ENCODE measurements at regions not wholly inside any gene's neighbourhood (a gene's known extent, or its start where the extent isn't known, plus 50 kb on each side); places are given as distances from the start of the nearest gene placed in this dataset.

DNA sequence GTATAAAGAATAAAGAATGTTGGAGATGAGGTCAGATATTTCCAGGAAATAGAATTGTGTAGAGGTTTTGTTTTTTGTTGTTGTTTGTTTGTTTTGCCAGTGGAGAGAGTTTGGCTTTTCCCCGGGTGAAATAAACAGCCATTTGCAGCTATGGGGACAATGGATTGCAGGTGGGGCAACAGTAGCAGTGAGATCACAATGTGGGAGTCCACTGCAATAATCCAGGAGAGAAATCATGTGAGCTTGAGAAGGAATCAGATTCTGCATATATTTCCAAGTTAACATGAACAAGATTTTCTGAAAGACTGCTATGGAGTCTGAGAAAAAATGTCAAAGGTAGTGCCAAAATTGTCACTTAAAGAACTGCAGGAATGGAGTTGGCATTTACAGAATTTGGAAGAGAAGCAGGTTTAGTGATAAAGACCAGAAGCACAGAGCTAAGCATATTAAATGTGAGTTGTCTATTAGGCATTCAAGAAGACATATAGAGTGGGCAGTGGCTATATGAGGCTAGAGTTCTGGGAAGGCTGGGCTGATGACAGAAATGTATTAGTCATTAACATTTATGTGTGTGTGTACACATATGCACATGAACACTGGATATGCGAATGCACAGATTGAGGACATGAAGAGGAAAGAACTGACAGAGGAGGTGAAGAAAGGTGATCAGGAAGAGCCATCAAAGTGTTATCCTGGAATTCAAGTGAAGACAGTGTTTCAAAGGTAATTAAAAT lies 729.6 kb upstream of the PTBP2 start (continued):
- no peak for TF ChIP-seq ZNF737 (CRISPR knock-in tag; IDR thresholded peaks at IDR 0.05; ENCODE audit: borderline replicate concordance)

- Histone ChIP-seq H3K4me1 (ENCODE audit: insufficient read depth, low read length) (no peaks in the 10 kb centered on the region), H3K9ac (ENCODE audit: insufficient read depth, low read depth, low read length) (no peak overlapping the region), H3K79me2 (ENCODE audit: insufficient read depth, low read length) (no peaks in the 10 kb centered on the region), H3K9me3 (ENCODE audit: low read length) (no peaks in the 10 kb centered on the region; the same call in 1 of the 2 replicates), H3K4me3 (replicated peaks in 1 of 3; ENCODE audit: insufficient read depth in 1 of 3, low read depth in 2 of 3, low read length in 3 of 3) (no peak overlapping the region), H3K27ac (ENCODE audit: extremely low read length, insufficient read depth, low read length) (no peak overlapping the region), H3K4me2 (ENCODE audit: low read depth, low read length) (no peak overlapping the region), H2AFZ (ENCODE audit: low read length) (no peak overlapping the region), H3K27me3 (ENCODE audit: control insufficient read depth in 1 of 2, insufficient read depth in 2 of 2, low read length in 2 of 2) (no peaks in the 10 kb centered on the region), H4K20me1 (ENCODE audit: insufficient read depth, low read length) (no peaks in the 10 kb centered on the region), H3K36me3 (replicated peaks in 1 of 2; ENCODE audit: control insufficient read depth in 1 of 2, insufficient read depth in 2 of 2, low read length in 2 of 2) (no peaks in the 10 kb centered on the region)
- BruUV-seq (replicated peaks), result no TSS peak
- ATAC-seq, result no peak
- TF ChIP-seq ZNF550 (CRISPR knock-in tag; IDR thresholded peaks at IDR 0.05; ENCODE audit: borderline replicate concordance) (no peak), NFE2 (CRISPR knock-in tag; IDR thresholded peaks at IDR 0.05) (no peak), JDP2 (CRISPR knock-in tag; IDR thresholded peaks at IDR 0.05; ENCODE audit: borderline replicate concordance) (no peak), REPIN1 (CRISPR knock-in tag; IDR thresholded peaks at IDR 0.05; ENCODE audit: borderline replicate concordance, low read depth) (no peak), ZNF383 (CRISPR knock-in tag; IDR thresholded peaks at IDR 0.05; ENCODE audit: borderline replicate concordance) (no peak), RBFOX2 (IDR thresholded peaks at IDR 0.05; ENCODE audit: low read depth, low read length) (no peak), YEATS4 (CRISPR knock-in tag; IDR thresholded peaks at IDR 0.05; ENCODE audit: borderline replicate concordance) (no peak), FOXK1 (CRISPR knock-in tag; IDR thresholded peaks at IDR 0.05; ENCODE audit: borderline replicate concordance, low read depth) (no peak), ZNF614 (CRISPR knock-in tag; IDR thresholded peaks at IDR 0.05; ENCODE audit: borderline replicate concordance) (no peak)
- TF ChIP-seq, protein P1, sequence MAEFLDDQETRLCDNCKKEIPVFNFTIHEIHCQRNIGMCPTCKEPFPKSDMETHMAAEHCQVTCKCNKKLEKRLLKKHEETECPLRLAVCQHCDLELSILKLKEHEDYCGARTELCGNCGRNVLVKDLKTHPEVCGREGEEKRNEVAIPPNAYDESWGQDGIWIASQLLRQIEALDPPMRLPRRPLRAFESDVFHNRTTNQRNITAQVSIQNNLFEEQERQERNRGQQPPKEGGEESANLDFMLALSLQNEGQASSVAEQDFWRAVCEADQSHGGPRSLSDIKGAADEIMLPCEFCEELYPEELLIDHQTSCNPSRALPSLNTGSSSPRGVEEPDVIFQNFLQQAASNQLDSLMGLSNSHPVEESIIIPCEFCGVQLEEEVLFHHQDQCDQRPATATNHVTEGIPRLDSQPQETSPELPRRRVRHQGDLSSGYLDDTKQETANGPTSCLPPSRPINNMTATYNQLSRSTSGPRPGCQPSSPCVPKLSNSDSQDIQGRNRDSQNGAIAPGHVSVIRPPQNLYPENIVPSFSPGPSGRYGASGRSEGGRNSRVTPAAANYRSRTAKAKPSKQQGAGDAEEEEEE (CRISPR knock-in tag; IDR thresholded peaks at IDR 0.05; ENCODE audit: borderline replicate concordance), result no peak
- ChIA-PET CTCF (ENCODE audit: low intra/inter-chr PET ratio, low total read pairs) (no interaction called here), POLR2A (no interaction called here)
- in situ Hi-C loops (cut with HindIII; ENCODE audit: extremely low pct_ligation_motif_present, low pct_unique_long_range_greater_than_20kb), result no loop called here
- intact Hi-C loops (cut with micrococcal nuclease; ENCODE audit: unreplicated experiment), result no loop called here
- DNase-seq (ENCODE audit: low spot score), result no peak
- FAIRE-seq, result no peak
- 0% methylated on average over 1 of the region's 1 CpG for WGBS (ENCODE audit: low lambda C conversion rate)
Measured at GRCh38 chr1:95994643-95995042, 726.9 kb upstream of the PTBP2 start.
